ENCODE measurements at regions not wholly inside any gene's neighbourhood (a gene's known extent, or its start where the extent isn't known, plus 50 kb on each side); places are given as distances from the start of the nearest gene placed in this dataset.

DNA sequence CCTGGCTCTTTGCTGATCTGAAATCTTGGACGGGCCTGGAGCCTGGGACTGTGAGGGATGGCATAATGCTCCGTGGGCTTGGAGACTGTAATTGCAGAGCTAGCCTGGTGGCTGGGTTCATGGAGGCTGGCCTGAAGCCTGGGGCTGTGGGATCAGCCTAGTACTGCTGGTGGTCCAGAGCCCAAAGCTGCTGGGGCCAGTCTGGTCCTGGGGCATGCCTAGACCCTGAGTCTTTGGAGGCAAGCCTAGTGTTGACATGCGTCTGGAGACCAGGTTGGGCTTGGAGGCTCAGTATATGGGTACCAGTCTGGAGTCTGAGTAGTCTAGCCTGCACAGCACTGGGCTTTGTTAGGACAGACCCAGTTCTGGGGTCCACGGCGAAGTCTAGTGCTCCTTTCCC is 172.0 kb upstream of the ZC4H2 start:
- H2BK20ac ChIP-seq (ENCODE audit: low read length) = no peak overlapping the region
- WGBS, 2 experiments (ENCODE audit: extremely low coverage in 1 of 2, insufficient coverage in 1 of 2, insufficient read length in 1 of 2, insufficient replicate concordance in 2 of 2, low coverage in 1 of 2, low lambda C conversion rate in 2 of 2, missing lambda C conversion rate in 1 of 2) = 97% methylated on average over 3 of the region's 5 CpGs; no CpG with 5 or more reads in 1 of the 2 experiments

More for the DNA sequence above, 172.0 kb upstream of the ZC4H2 start:
- H4K91ac ChIP-seq (replicated peaks; ENCODE audit: insufficient read length, low read length) = no peak overlapping the region
- H3K4me3 ChIP-seq (ENCODE audit: extremely low read depth in 1 of 4, insufficient read depth in 2 of 4, low read depth in 3 of 4, low read length in 4 of 4) = no peak overlapping the region
- no peak overlapping the region for H3K9ac ChIP-seq (replicated peaks in 1 of 4; ENCODE audit: extremely low read depth in 1 of 4, low read depth in 3 of 4, low read length in 3 of 4)
- no peak overlapping the region for H2BK12ac ChIP-seq (ENCODE audit: low read depth, low read length)
- TF ChIP-seq, protein P1, sequence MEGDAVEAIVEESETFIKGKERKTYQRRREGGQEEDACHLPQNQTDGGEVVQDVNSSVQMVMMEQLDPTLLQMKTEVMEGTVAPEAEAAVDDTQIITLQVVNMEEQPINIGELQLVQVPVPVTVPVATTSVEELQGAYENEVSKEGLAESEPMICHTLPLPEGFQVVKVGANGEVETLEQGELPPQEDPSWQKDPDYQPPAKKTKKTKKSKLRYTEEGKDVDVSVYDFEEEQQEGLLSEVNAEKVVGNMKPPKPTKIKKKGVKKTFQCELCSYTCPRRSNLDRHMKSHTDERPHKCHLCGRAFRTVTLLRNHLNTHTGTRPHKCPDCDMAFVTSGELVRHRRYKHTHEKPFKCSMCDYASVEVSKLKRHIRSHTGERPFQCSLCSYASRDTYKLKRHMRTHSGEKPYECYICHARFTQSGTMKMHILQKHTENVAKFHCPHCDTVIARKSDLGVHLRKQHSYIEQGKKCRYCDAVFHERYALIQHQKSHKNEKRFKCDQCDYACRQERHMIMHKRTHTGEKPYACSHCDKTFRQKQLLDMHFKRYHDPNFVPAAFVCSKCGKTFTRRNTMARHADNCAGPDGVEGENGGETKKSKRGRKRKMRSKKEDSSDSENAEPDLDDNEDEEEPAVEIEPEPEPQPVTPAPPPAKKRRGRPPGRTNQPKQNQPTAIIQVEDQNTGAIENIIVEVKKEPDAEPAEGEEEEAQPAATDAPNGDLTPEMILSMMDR (IDR thresholded peaks at IDR 0.05; ENCODE audit: control extremely low read depth in 1 of 3, insufficient read depth in 1 of 3, low read depth in 1 of 3, low read length in 3 of 3) = no peak
- no peak for TF ChIP-seq POLR2A (IDR thresholded peaks at IDR 0.05; ENCODE audit: control extremely low read depth in 1 of 2, low read depth in 2 of 2, low read length in 2 of 2)
- no peak for TF ChIP-seq SUZ12 (IDR thresholded peaks at IDR 0.05; ENCODE audit: low read length)
- no peak for TF ChIP-seq MAFK (IDR thresholded peaks at IDR 0.05; ENCODE audit: low read depth, low read length)
- TF ChIP-seq CHD2 (IDR thresholded peaks at IDR 0.05; ENCODE audit: low read length) = no peak
- TF ChIP-seq NRF1 (IDR thresholded peaks at IDR 0.05; ENCODE audit: low read depth, low read length) = no peak
- TF ChIP-seq TBP (IDR thresholded peaks at IDR 0.05; ENCODE audit: low read depth, low read length) = no peak
- no peak for TF ChIP-seq SRF (IDR thresholded peaks at IDR 0.05; ENCODE audit: low read depth, low read length)
- no peak for TF ChIP-seq KDM5A (IDR thresholded peaks at IDR 0.05; ENCODE audit: low read length)
- no peak for TF ChIP-seq YY1 (IDR thresholded peaks at IDR 0.05; ENCODE audit: low read depth, low read length)
- TF ChIP-seq, protein P2, sequence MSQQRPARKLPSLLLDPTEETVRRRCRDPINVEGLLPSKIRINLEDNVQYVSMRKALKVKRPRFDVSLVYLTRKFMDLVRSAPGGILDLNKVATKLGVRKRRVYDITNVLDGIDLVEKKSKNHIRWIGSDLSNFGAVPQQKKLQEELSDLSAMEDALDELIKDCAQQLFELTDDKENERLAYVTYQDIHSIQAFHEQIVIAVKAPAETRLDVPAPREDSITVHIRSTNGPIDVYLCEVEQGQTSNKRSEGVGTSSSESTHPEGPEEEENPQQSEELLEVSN (IDR thresholded peaks at IDR 0.05) = no peak
- TF ChIP-seq GTF2F1 (IDR thresholded peaks at IDR 0.05; ENCODE audit: borderline replicate concordance, low read depth, low read length) = no peak
- TF ChIP-seq RBBP5 (IDR thresholded peaks at IDR 0.05; ENCODE audit: borderline replicate concordance, low read depth, low read length) = no peak
- H3K4me1 ChIP-seq (replicated peaks in 1 of 4; ENCODE audit: control insufficient read depth in 3 of 4, insufficient read depth in 4 of 4, low read length in 3 of 4) = no peaks in the 10 kb centered on the region
- no peaks in the 10 kb centered on the region for H3K9me3 ChIP-seq (ENCODE audit: insufficient read depth in 2 of 2, low read depth in 1 of 2, low read length in 1 of 2)
- no peaks in the 10 kb centered on the region for H3K23me2 ChIP-seq (ENCODE audit: low read depth, low read length)
- FAIRE-seq = no peak
- no peak overlapping the region for H3K56ac ChIP-seq (replicated peaks; ENCODE audit: insufficient read length, low read depth, low read length)
- H2AK5ac ChIP-seq (ENCODE audit: low read depth, low read length) = no peak overlapping the region
- H3K79me1 ChIP-seq (ENCODE audit: low read depth, low read length) = no peaks in the 10 kb centered on the region
- CTCF ChIA-PET (ENCODE audit: partially characterized antibody) = no interaction called here
- no peak overlapping the region for H3K4ac ChIP-seq (replicated peaks; ENCODE audit: insufficient read length, low read depth, low read length)
- no peak overlapping the region for H3K4me2 ChIP-seq (ENCODE audit: insufficient read depth in 1 of 2, low read depth in 2 of 2, low read length in 2 of 2)
- H3K79me2 ChIP-seq (ENCODE audit: control insufficient read depth in 1 of 2, insufficient read depth in 2 of 2, low read length in 2 of 2) = no peaks in the 10 kb centered on the region
- H4K5ac ChIP-seq (ENCODE audit: insufficient read length, low read depth, low read length) = no peak overlapping the region
- POLR2A ChIA-PET (ENCODE audit: partially characterized antibody) = no interaction called here
- no peak overlapping the region for H2BK15ac ChIP-seq (ENCODE audit: low read length)
- H3K23ac ChIP-seq (ENCODE audit: insufficient read length) = no peak overlapping the region
- H2BK5ac ChIP-seq (ENCODE audit: low read depth, low read length) = no peak overlapping the region
- H3K27me3 ChIP-seq (replicated peaks in 1 of 4; ENCODE audit: control insufficient read depth in 3 of 4, extremely low read depth in 1 of 4, insufficient read depth in 3 of 4, low read length in 3 of 4) = no peaks in the 10 kb centered on the region
- no peak overlapping the region for H2BK120ac ChIP-seq (replicated peaks; ENCODE audit: low read depth, low read length)
- H3K27ac ChIP-seq (ENCODE audit: low read depth, low read length) = no peak overlapping the region
- H3K14ac ChIP-seq (ENCODE audit: insufficient read length) = no peak overlapping the region
- no peak overlapping the region; the same call in 1 of the 2 replicates for H4K8ac ChIP-seq (ENCODE audit: extremely low read depth, insufficient read depth, low read length)
- no peak overlapping the region for H3K18ac ChIP-seq (ENCODE audit: extremely low read depth, low read length)
- no peak overlapping the region for H2AFZ ChIP-seq (ENCODE audit: low read length)
- H3K36me3 ChIP-seq (ENCODE audit: control insufficient read depth in 2 of 4, insufficient read depth in 4 of 4, low read length in 3 of 4) = no peaks in the 10 kb centered on the region
- no peak for DNase-seq (ENCODE audit: low read depth in 1 of 2, low spot score in 2 of 2)
- no peaks in the 10 kb centered on the region for H4K20me1 ChIP-seq (replicated peaks in 1 of 2; ENCODE audit: control insufficient read depth in 1 of 2, insufficient read depth in 2 of 2, low read length in 2 of 2)
